Lower leg skin (tissue), 3 donors: ENCODE measurements at regions not wholly inside any gene's neighbourhood (a gene's known extent, or its start where the extent isn't known, plus 50 kb on each side); places are given as distances from the start of the nearest gene placed in this dataset.

ENCODE experiments used
- CTCF ChIP-seq, 3 donors: fragments of 450-650 bp; IDR thresholded peaks; one replicate each; pipeline ENCODE4 v1.5.1; 2016; ENCODE audit warnings: antibody characterized with exemption in 3 of 3, mild to moderate bottlenecking in 3 of 3, moderate library complexity in 2 of 3
- POLR2A ChIP-seq, 2 donors: fragments of 450-650 bp; IDR thresholded peaks; one replicate each; pipeline ENCODE4 v1.6.1; 2016 to 2017; ENCODE audit warnings: antibody characterized with exemption in 2 of 2, mild to moderate bottlenecking in 1 of 2, moderate library complexity in 1 of 2

- TF ChIP-seq CTCF (IDR thresholded peaks at IDR 0.05) (no peak), POLR2A (IDR thresholded peaks at IDR 0.05) (no peak)
These were observed 91.4 kb downstream of the ADAMTS1 start for GRCh38 chr21:26753822-26754221.
